Testis (tissue), 2 donors: ENCODE measurements at regions not wholly inside any gene's neighbourhood (a gene's known extent, or its start where the extent isn't known, plus 50 kb on each side); places are given as distances from the start of the nearest gene placed in this dataset.

Source experiments
- DNase-seq: peaks from one replicate; pipeline ENCODE4 v3.0.0-alpha.2; 2019
- H3K27ac ChIP-seq, 2 donors: fragments of 200-600 bp; sonication (generic); one replicate each; pipeline ENCODE4 v1.5.1; 2019
- H3K27me3 ChIP-seq: fragments of 200-600 bp; sonication (generic); one replicate; pipeline ENCODE4 v1.5.1; 2019
- H3K36me3 ChIP-seq: fragments of 200-600 bp; sonication (generic); one replicate; pipeline ENCODE4 v1.5.1; 2017; ENCODE audit warnings: low read depth; ENCODE audit errors: missing control alignments
- H3K4me1 ChIP-seq: fragments of 200-600 bp; sonication (generic); one replicate; pipeline ENCODE4 v1.5.1; 2019
- H3K4me3 ChIP-seq, 2 donors: fragments of 200-600 bp; sonication (generic); one replicate each; pipeline ENCODE4 v1.5.1; 2017 to 2019
- H3K9me3 ChIP-seq: fragments of 200-600 bp; sonication (generic); one replicate; pipeline ENCODE4 v1.5.1; 2017
- CTCF ChIP-seq, 3 experiments: fragments of 450-650 bp in 2 of 3; fragments of 200-600 bp in 1 of 3; sonication (generic) in 1 of 3; IDR thresholded peaks; one replicate each; pipeline ENCODE4 v1.5.1; 2016 to 2019; ENCODE audit warnings: antibody characterized with exemption in 3 of 3, mild to moderate bottlenecking in 2 of 3, moderate library complexity in 1 of 3
- POLR2A ChIP-seq: fragments of 450-650 bp; IDR thresholded peaks from one replicate; pipeline ENCODE4 v1.6.1; 2017; ENCODE audit warnings: antibody characterized with exemption, mild to moderate bottlenecking, moderate library complexity
- WGBS, 2 donors: methylation state at CpG; one replicate each; pipeline ENCODE4 v1.1.5; 2018; 5-methylcytosine and 5-hydroxymethylcytosine counted together
- intact Hi-C: fragments of 100-400 bp; cut with DNase I; formaldehyde crosslinking; loops from one replicate; pipeline ENCODE4 v1.15.1; 2023; ENCODE audit warnings: low total_unique reads

GRCh38 chr2:602571-603359 lies 74.4 kb downstream of the TMEM18 start:
- intact Hi-C loops = no loop called here
- no peak for DNase-seq
- 66 to 83% methylated on average over 11 to 14 of the region's 14 CpGs for WGBS, 2 donors
- TF ChIP-seq POLR2A (no peak), CTCF (IDR thresholded peaks at IDR 0.05) (no peak)
- no peaks in the 10 kb centered on the region for H3K27me3 ChIP-seq
- H3K36me3 ChIP-seq = no peaks in the 10 kb centered on the region
- no peaks in the 10 kb centered on the region for H3K9me3 ChIP-seq
- no peak overlapping the region for H3K4me3 ChIP-seq
- no peak overlapping the region for H3K27ac ChIP-seq
- H3K4me1 ChIP-seq = peaks cover 5% of the 10 kb centered on the region

DNA sequence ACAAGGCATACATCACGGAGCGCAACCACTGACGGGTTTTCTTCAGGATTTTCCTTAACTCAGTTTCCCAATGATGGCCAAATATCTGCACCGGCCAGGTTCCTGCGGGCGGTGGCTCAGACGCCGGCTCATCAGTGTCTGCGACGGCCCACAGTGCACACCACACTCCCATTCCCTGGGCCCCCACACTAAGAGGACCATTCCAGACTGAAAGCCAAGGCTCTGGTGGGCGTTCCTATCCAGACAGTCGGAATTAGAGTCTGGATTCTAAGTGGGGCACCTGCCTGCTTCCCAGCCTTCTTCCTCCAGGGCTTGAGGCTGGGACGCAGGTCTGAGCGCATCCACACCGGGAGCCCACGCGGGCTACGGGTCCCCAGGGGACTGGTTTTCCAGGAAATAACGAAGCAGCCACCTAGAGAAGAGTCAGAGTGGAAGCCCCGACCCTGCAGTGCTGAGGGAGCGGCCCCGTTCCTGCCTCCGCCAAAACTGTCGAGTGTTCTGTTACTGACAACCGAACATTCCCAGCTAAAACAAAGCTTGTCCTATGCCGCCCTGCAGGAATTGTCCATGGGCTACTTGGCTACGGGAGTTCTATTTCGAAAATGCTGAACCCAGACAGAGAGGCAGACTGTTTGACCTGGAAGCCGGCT lies 75.3 kb downstream of the TMEM18 start:
- Histone ChIP-seq H3K27ac (no peak overlapping the region), H3K4me1 (peaks cover 9% of the 10 kb centered on the region), H3K36me3 (no peaks in the 10 kb centered on the region), H3K27me3 (no peaks in the 10 kb centered on the region), H3K4me3 (no peak overlapping the region), H3K9me3 (no peaks in the 10 kb centered on the region)
- DNase-seq = no peak
- no peak for TF ChIP-seq CTCF (IDR thresholded peaks at IDR 0.05)
- no peak for TF ChIP-seq POLR2A
- 69 to 80% methylated on average over 14 to 29 of the region's 29 CpGs for WGBS, 2 donors
- intact Hi-C loops = no loop called here

DNA sequence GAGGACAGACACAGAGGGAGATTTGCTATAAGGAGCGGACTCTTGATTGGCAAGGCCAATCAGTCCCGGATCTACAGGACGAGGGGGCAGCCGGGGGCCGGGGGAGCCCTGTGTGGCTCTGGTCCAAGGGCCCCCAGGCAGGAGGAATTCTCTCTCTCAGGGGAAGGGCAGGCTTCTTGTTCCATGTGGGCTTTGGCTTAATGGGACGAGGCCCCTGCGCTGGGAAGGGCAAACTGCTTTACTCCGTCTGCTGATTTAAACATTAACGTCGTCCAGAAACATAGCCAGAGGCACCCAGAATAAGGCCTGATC lies 75.9 kb downstream of the TMEM18 start:
- Histone ChIP-seq H3K9me3 (no peaks in the 10 kb centered on the region), H3K4me3 (peak overlapping the region in 1 of 2 donors; percentile 36), H3K4me1 (peaks cover 9% of the 10 kb centered on the region), H3K36me3 (no peaks in the 10 kb centered on the region), H3K27ac (no peak overlapping the region), H3K27me3 (no peaks in the 10 kb centered on the region)
- no peak for DNase-seq
- 57 to 80% methylated on average over 5 to 10 of the region's 10 CpGs for WGBS, 2 donors
- intact Hi-C loops = no loop called here
- TF ChIP-seq CTCF (IDR thresholded peaks at IDR 0.05) (no peak), POLR2A (no peak)

DNA sequence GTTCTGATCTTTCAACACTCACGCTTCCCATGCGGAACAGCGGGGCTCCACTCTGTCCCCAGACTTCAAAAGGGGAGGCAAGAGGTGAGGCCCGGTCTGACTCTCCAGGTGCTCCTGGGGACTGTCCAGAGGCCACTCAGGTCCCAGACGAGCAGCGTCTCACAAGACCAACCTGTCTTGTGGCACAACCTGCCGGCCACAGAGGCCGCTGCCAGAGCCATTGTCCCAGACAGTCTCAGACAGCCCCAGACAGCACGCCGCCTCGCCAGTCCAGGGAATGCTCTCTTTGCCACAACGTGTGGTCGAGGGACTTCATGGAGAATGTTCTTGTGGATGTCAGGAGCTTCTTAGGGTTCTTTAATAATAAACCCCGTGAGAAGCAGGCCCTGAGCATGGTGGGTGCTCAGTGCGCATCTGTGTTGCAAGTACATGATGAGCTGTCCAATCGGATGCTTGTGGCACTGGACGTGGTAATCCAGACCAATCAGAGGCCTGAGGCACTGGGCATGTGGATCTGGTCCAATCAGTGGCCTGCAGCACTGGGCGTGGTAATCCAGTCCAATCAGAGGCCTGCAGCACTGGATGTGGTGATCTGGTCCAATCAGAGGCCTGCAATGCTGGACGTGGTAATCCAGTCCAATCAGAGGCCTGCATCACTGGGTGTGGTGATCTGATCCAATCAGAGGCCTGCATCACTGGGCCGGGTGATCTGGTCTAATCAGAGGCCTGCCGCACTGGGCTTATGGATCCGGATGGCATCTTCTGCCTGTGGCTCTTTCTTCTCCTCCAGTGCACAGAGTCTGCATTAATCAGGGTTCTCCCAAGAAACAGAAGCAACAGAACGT lies 76.4 kb downstream of the TMEM18 start:
- peak overlapping the region in 1 of 2 donors; percentile 36 for H3K4me3 ChIP-seq
- H3K4me1 ChIP-seq = peaks cover 9% of the 10 kb centered on the region
- intact Hi-C loops = no loop called here
- WGBS, 2 donors = 54 to 73% methylated on average over 9 to 23 of the region's 23 CpGs
- H3K27ac ChIP-seq = no peak overlapping the region
- H3K27me3 ChIP-seq = no peaks in the 10 kb centered on the region
- H3K9me3 ChIP-seq = no peaks in the 10 kb centered on the region
- DNase-seq = peak; percentile 73
- H3K36me3 ChIP-seq = no peaks in the 10 kb centered on the region
- TF ChIP-seq POLR2A = no peak
- TF ChIP-seq CTCF (IDR thresholded peaks at IDR 0.05) = no peak
